ENCODE measurements at regions not wholly inside any gene's neighbourhood (a gene's known extent, or its start where the extent isn't known, plus 50 kb on each side); places are given as distances from the start of the nearest gene placed in this dataset.

DNA sequence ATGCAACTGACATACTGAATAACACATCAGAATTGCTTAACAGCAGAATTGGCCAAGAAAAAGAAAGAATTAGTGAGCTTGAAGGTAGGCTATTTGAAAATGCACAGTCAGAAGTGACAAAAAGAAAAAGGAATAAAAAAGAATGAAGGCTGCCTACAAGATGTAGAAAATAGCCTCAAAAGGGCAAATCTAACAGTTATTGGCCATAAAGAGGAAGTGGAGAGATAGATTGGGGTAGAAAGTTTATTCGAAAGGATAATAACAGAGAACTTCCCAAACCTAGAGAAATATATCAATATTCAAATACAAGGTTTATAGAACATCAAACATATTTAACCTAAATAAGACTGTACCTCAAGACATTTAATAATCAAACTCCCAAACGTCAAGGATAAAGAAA lies 67.5 kb downstream of the ATP6V1G3 start:
- intact Hi-C loops (cut with micrococcal nuclease), result no loop called here

DNA sequence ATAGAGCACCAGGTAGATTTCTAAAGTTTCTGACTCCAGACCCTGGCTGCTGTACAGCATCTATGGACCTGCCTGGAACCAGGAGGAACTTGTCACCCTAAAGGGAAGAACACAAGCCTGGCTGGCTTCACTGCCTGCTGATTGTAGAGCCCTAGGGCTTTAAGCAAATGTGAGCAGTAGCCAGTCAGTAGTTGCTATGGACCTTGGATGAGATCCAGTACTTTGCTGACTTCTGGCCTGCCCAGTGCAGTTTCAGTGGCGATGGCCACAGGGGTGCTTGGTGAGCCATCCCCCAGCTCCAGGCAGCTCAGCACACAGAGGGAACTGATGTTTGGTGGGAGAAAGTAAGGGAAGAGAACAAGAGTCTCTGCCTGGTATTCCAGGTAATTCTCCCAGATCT lies 68.4 kb downstream of the ATP6V1G3 start:
- intact Hi-C loops (cut with micrococcal nuclease), result no loop called here

DNA sequence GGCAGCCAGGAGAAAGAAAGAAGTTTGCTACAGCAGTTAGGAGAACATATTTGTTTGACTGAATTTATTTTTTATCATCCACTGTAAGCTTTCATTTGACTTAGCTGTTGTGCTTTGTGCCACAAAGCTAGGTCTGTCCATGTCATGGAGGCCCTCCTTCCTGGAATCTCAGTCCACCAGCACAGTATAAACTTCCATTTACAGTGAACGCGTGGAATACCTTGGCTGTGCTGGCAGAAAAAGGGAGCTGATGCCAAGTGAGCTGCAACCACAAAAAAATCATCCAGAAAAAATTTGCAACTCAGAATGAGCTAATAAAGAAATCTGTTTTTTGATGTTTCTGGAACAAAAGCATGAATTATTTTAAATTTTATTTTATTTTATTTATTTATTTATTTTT lies 72.6 kb downstream of the ATP6V1G3 start:
- intact Hi-C loops (cut with micrococcal nuclease), result loop anchor here (5.0 to 10.0 kb wide), 5 partner anchors 113 to 946 kb away; partner anchors contain the start of genes LHX9 and NEK7

- intact Hi-C loops (cut with micrococcal nuclease), result loop anchor here (5.0 to 10.0 kb wide), 5 partner anchors 113 to 945 kb away; partner anchors contain the start of genes LHX9 and NEK7
Measured at GRCh38 chr1:198467342-198467741, 73.1 kb downstream of the ATP6V1G3 start.

DNA sequence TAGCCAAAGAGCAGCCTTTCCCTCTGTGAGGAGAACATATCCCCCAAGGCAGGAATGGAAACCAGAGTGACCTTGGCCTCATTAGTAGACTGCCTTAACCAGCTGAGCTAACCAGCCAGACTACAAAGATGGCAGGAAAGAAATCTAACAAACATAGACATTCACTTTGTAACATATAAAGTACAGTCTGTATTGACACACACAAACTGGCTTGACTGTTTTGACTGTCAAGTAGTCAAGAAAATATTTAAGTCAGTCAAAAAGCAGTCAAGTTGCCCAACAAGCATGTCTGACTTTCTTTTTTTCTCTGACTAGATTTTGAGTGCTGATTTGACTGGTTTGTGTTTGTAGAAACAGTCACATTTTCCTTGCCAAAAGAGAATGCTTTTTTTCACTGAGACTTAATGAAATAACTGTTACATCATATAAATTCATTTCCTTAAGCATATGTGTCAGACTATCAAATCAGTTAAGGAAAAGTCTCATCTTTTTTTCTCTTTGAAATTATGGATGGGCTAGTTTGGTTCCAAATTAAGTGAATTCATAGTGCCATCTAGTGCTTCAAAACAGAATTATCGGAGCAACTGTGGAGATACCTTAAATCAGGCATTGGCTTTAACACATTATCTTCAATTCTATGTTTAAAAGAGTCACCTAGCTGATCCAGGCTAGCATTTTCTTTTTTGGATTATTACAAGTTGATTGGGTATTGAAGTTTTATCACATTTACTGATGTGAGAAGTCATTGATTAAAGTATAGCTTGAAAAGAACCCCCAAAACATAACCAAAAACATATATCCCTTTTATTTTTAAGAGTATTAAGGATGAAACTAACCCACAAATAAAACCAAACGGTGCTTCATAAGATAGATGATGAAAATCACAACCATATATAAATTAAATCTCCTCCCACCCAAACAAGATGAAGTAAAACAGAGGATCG lies 75.0 kb downstream of the ATP6V1G3 start:
- intact Hi-C loops (cut with micrococcal nuclease), result loop anchor here (1.0 to 10.0 kb wide), 6 partner anchors 111 to 943 kb away; partner anchors contain the start of genes LHX9 and NEK7

DNA sequence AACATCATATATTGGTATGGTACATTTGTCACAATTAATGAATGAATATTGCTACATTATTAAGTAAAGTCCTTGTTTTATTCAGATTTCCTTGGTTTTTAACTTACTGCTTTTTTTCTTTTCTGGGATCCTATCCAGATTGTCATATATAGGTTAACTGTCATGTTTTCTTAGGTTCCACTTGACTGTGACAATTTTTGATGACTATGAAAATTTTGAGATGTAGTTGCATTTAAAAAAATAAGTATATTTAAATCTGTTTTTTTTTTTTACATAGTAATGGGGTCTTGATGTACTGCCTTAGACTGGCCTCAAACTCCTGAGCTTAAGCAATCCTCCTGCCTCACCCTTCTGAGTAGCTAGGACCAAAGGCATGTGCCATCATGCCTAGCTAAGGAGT lies 76.8 kb downstream of the ATP6V1G3 start:
- intact Hi-C loops (cut with micrococcal nuclease), result loop anchor here (10.0 kb wide), 2 partner anchors 109 to 309 kb away; partner anchors contain the start of gene NEK7

- intact Hi-C loops (cut with micrococcal nuclease), result loop anchor here (10.0 kb wide), 2 partner anchors 108 to 308 kb away; partner anchors contain the start of gene NEK7
Measured at GRCh38 chr1:198462365-198463019, 78.0 kb downstream of the ATP6V1G3 start.

DNA sequence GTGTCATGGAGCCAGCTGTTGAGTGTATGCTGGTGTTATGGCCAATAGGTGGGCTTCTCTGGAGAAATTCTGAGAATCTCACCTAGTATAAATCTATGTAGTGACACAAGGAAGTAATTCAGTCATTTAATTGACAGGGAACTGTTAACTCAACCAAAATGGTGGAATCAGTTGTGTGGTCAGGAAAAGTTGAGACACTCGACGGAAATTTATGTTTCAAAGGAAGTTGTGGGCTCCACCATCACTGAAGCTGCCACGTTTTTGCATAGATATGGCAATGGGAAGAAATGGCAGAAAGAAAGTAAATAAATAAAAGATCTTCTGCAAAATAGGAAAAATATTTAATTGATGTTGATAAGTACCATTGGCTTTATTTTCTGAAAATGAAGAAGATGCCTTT lies 84.5 kb downstream of the ATP6V1G3 start:
- intact Hi-C loops (cut with micrococcal nuclease), result no loop called here

GRCh38 chr1:198449727-198450433 lies 90.6 kb downstream of the ATP6V1G3 start:
- intact Hi-C loops (cut with micrococcal nuclease), result no loop called here

- intact Hi-C loops (cut with micrococcal nuclease), result no loop called here
Measured at GRCh38 chr1:198449261-198449660, 91.2 kb downstream of the ATP6V1G3 start.

DNA sequence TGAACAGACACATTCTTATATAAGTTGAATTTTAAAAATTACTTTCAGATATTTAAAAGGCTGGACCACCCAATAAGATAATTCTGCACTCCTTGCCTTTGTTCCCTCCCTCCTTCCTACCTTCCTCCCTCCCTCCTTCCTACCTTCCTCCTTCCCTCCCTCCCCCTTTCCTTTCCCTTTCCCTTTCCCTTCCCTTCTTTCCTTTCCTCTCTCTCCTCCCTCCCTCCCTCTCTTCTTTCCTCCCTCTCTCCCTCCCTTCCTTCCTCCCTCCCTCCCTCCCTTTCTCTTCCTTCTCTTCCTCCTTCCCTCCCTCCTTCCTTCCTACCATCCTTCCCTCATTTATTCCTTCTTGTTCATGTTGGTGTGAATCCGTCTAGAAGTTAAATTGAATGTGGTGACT lies 93.0 kb downstream of the ATP6V1G3 start:
- intact Hi-C loops (cut with micrococcal nuclease), result no loop called here

- intact Hi-C loops (cut with micrococcal nuclease), result no loop called here
Measured at GRCh38 chr1:198445872-198446271, 94.6 kb downstream of the ATP6V1G3 start.

DNA sequence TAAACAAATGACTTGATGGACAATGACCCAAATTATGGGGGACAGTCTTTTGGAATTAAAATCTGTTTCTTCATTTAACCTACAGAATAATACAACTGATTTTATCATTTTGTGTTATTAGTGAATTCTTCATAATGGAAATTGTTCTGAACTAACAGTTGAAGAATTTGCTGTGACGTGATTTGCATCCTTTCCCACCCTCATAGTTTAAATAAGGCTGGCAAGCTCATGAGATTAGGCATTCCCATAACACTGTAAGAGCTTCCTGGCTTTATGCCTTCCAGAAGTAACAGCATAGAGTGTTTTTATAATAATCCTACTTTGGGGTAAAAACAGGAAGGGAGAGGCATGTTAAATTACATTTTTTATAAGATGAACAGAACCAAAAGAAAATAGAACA lies 95.7 kb downstream of the ATP6V1G3 start:
- intact Hi-C loops (cut with micrococcal nuclease), result no loop called here

GRCh38 chr1:198443365-198444233 lies 96.9 kb downstream of the ATP6V1G3 start:
- intact Hi-C loops (cut with micrococcal nuclease), result no loop called here

DNA sequence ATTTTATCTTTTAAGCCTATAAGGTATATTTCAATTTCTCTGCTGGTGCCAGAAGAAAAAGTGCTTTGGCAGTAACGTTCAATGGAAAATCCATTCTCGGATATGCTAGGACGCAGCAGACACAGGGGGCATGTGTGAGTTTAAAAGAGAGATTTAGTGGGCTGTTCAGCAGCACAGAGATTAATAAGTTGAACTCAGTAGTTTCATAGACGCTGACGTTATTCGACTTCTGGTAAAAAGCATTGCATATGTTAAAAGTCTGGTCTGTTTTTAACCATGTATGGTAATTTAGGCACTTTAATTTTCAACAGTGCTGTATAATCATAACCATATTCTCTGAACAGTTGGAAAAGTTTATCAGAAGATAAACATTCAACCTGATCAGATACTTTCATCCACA lies 99.6 kb downstream of the ATP6V1G3 start:
- intact Hi-C loops (cut with micrococcal nuclease), result no loop called here

- intact Hi-C loops (cut with micrococcal nuclease), result no loop called here
Measured at GRCh38 chr1:198437332-198437731, 103.1 kb downstream of the ATP6V1G3 start.

GRCh38 chr1:198436276-198436675 lies 104.2 kb downstream of the ATP6V1G3 start:
- intact Hi-C loops (cut with micrococcal nuclease), result no loop called here

- intact Hi-C loops (cut with micrococcal nuclease), result no loop called here
Measured at GRCh38 chr1:198435056-198435455, 105.4 kb downstream of the ATP6V1G3 start.

DNA sequence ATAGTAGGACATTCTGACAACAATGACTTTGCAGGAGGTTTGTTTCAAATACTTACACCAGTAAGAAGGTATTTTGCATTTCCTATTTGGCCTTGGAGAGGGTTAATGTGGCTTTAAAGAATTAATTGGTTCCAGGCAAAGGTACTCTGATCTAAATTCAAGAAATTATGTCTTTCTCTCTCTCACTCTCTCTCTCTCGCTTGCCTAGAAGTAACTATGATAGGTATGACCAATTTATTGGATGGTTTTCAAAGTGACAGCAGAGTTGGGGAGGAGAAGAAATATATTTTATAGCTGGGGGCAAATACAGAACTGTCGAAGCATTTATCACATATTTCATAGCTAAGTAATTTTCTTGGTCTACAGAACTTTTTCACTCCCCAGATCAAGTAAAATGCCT lies 116.0 kb downstream of the ATP6V1G3 start:
- intact Hi-C loops (cut with micrococcal nuclease), result no loop called here

DNA sequence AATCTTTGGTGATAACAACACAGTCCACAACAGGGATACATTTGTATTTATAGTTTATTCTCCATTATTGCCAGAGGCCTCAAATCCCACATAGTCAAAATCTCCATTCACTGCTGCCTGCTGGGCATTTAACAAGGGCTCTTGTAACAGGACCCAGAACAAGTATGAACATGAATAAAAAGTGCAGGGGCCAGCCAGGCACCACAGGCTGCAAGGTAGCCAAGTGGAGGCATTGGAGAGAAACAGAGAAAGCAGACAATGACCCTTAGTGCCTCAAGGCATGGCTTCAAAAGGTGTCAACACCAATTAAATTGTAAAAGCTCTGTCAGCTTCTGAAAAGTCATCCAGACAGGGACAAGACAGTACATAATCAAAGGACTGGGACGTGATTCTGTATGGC lies 116.8 kb downstream of the ATP6V1G3 start:
- intact Hi-C loops (cut with micrococcal nuclease), result no loop called here

DNA sequence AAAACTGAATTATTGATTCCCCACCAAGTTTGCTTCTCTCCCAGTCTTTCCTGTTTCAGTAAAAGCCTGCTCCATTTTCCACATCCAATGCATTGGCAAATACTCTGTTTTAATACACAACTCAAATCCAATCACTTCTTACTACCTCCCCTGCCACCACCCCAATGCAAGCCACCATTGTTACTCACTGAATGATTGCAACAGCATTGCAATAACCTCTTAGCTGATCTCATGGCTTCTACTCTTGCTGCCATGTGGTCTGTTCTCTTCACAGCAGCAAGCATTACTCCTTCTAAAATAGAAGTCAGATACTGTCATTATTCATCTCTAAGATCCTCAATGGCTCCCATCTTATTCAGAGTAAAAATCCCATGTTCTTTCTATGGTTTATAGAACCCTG lies 123.4 kb downstream of the ATP6V1G3 start:
- intact Hi-C loops (cut with micrococcal nuclease), result no loop called here

All from T-helper 2 cell treated with Interferon-gamma antibody and Interleukin-4, amounts not matched to agents 100 ng/mL and 5 ng/mL, for 36 hours (primary cell).